Endothelial cell of hepatic sinusoid (primary cell): ENCODE measurements at regions not wholly inside any gene's neighbourhood (a gene's known extent, or its start where the extent isn't known, plus 50 kb on each side); places are given as distances from the start of the nearest gene placed in this dataset.
"Not testable (repeated sequence)": the region's sequence is repeated elsewhere in the genome, so short reads cannot be mapped to it uniquely, and the experiment has no call there.

ENCODE experiments used
- in situ Hi-C: cut with HindIII; loops from 2 replicates; pipeline ENCODE4 v1.10.0; 2017; ENCODE audit warnings: low sequenced_read_pairs

- in situ Hi-C loops = not testable (repeated sequence)
These were observed 254.9 kb upstream of the GULP1 start for GRCh38 chr2:188036786-188037185.

- in situ Hi-C loops = no loop called here
These were observed 252.4 kb upstream of the GULP1 start for GRCh38 chr2:188039307-188039706.

DNA sequence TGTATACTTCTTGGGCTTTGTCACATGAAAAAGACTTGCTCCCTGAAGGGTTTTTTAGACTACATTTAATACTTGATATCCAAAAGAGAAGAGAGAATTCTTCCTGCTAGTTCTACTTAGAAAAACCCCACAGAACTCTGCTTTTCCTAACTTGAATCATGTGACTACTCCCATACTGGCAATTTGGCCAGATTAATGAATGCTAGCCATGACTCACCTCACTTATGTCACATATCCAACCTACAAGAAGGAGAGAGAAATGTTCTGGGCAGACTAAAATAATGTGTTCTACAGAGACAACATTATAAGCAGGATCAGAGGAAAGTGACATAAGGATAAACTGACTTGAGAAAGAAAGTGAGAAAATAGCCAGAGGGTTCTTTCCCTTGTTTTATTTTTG is 249.3 kb upstream of the GULP1 start:
- in situ Hi-C loops = no loop called here

DNA sequence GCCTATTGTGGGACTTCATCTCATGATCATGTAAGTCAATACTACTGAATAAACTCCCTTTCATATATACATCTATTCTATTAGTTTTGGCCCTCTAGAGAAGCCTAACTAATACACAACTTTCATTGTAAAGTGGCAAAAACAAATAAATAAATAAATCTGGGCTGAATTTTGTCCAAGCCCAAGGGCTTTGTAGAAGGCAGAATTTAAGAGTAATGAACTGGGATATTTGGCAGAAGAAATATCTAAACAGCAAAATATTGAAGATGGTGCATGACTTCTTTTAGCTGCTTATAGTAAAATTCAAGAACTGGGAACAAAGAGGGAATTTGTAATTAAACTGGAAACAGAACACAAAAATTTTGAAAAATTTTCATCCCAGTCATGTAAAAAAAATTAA is 246.7 kb upstream of the GULP1 start:
- in situ Hi-C loops = no loop called here

- in situ Hi-C loops = no loop called here
These were observed 245.2 kb upstream of the GULP1 start for GRCh38 chr2:188046437-188046836.

- in situ Hi-C loops = no loop called here
These were observed 243.9 kb upstream of the GULP1 start for GRCh38 chr2:188047735-188048134.

DNA sequence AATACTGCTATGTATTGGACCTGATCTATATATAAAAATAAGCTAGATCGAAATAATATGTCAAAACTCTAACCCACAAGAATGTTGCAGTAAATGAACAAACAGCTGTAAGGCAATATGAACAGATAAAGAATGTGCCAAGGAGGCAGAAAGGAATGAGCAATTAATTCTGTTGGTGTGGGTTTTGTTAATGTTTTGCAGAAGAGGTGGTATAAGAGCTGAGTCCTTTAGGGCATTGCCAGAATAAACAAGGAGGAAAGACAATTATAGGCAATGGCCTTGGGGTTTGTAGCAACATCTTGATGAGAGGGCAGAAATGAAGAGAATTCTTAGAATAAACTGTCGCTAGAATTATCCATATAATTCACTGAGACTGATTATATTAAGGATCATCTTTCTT is 240.9 kb upstream of the GULP1 start:
- in situ Hi-C loops = no loop called here

DNA sequence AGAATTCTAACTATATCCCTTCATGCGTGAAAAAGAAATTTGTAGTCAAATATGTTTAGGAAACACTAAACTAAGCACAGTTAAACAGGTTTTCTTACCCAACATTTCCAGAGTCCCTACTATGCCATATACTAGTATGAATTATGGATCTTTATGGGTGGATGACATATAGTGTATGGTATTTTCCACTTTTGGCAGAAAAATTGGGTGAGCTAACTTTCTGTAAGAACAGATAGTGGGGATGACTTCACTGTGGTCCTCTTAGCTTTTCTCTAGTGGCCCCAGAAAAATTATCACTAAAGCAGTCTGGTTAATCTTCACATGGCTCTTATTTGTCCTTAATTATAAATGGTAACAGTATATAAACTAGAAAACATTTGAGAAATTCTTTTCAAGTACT is 240.0 kb upstream of the GULP1 start:
- in situ Hi-C loops = no loop called here

GRCh38 chr2:188065386-188065785 is 226.3 kb upstream of the GULP1 start:
- in situ Hi-C loops = no loop called here

DNA sequence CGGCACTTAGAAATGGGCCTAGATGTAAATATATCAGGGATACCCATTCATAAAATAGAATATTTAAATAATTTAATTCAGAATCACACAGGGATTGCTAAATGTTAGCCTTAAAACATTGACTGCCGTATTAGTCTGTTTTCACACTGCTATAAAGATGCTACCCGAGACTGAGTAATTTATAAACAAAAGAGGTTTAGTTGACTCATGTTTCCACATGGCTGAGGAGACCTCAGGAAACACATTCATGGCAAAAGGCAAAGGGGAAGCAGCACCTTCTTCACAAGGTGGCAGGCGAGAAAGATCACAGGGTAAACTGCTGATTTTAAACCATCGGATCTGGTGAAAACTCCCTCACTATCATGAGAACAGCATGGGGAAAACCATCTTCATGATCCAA is 223.6 kb upstream of the GULP1 start:
- in situ Hi-C loops = no loop called here

GRCh38 chr2:188076149-188077056 is 215.3 kb upstream of the GULP1 start:
- in situ Hi-C loops = no loop called here

DNA sequence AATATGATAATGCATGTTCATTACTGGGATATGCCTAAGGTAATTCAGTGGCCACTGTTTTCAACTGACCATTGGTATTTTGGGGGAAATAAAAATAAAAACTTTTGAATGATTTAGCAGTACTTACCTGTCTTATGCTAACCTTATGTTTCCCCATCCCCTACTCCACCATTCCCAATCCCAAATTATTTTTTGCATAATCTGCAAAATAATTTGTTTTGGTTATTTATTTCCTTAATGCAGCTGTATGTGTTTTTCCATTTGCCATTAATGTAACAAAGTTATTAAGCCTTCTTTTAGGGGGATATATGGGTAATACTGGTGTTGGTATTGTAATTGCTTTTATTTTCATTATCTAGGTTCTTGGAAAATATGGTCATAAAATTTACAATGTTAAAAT is 213.9 kb upstream of the GULP1 start:
- in situ Hi-C loops = no loop called here

DNA sequence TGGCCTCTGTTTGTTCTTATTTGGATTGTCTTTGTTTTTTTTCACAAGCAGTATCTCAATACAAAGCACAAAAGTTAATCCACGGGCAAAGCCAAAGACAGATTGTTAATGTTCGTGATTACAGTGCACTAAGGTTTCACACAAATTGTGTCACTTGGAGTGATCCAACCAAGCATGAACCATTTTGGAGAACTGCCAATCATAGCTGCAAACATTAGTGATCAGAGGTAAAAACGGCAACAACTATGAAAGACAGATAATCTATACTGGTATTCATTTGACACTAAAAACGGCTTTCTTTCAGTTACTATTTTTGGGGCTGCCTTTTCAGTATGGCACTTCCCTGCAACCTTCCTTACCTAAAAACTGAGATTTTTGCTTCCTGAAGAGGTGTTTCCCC is 213.1 kb upstream of the GULP1 start:
- in situ Hi-C loops = no loop called here

- in situ Hi-C loops = no loop called here
These were observed 212.5 kb upstream of the GULP1 start for GRCh38 chr2:188079196-188079595.

DNA sequence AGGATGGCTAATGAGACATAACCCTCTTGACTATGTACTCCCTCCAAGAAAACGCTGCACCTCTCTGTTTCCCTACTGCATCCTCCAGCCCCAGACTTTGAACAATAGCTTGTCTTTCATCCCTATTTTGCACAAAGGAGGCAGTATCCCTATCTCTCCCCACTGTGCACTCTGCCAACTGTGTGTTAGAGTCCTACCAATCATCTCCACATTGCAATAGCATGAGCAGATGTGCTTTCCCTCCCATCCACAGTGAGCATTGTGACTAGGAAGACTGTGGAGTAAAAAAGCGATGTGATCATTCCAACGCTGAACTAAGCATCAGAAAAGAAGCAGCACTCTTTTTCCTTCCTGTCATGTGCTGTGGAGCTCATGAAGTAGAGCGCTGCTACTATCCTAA is 206.3 kb upstream of the GULP1 start:
- in situ Hi-C loops = no loop called here

DNA sequence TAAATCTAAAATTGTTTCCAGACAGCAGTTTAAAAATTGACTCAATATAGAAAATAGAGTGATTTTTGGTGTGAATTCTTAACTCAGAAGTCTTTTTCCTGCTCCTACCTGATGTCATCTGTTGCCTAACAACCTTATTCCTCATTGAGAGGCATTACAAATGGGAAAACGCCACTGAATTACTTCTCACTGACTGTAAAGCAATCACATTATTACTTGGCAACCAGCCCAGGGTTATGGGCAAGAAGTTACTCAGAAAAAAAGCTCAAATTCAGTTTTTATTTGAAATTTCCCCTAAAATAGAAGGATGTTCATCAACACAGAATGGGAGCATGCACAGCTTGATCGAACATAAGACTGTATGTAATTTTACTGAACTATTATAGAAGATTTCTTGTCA is 201.8 kb upstream of the GULP1 start:
- in situ Hi-C loops = no loop called here

- in situ Hi-C loops = no loop called here
These were observed 200.5 kb upstream of the GULP1 start for GRCh38 chr2:188091220-188091619.

GRCh38 chr2:188092734-188093133 is 198.9 kb upstream of the GULP1 start:
- in situ Hi-C loops = no loop called here

- in situ Hi-C loops = no loop called here
These were observed 194.8 kb upstream of the GULP1 start for GRCh38 chr2:188096910-188097309.

GRCh38 chr2:188102881-188103280 is 188.8 kb upstream of the GULP1 start:
- in situ Hi-C loops = no loop called here

GRCh38 chr2:188114014-188114413 is 177.7 kb upstream of the GULP1 start:
- in situ Hi-C loops = no loop called here

DNA sequence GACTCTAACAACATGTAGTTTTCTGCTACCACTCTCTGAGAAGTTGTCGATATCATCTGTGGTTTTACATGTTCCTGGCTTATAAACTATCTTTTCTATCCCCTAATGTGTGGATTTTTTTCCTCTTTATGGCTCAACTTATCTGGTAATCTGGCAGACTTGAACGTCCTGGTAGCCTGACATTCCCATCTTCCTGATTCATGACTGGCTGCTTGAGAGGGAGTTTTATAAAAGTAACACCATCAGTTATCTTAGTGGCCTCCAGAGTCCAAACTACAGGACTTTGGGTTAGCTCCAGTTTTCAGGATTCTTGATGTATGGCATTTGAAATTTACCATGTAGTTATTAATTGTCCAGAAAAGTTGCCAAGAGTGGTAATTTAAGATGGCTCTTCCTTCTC is 174.0 kb upstream of the GULP1 start:
- in situ Hi-C loops = no loop called here

DNA sequence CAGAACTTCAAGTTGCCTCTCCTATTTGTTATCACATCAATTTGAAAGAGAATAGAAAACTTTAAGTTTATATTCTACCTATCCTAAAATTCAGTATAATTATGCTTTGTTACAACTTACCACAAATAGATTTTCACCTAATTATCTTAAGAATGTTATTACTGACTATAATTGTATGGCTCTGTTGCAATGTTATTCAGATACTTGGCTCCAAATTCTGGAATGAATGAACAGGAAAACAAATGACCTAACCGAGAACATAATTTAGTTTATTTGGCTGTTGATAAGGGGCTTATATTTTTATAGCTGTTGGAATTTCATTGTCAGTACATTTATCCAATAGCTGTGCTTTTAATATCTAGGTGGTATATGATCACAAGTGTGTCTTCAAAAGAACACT is 173.2 kb upstream of the GULP1 start:
- in situ Hi-C loops = no loop called here
